Stomach (tissue), 8 donors: ENCODE measurements at regions not wholly inside any gene's neighbourhood (a gene's known extent, or its start where the extent isn't known, plus 50 kb on each side); places are given as distances from the start of the nearest gene placed in this dataset.
A peak's percentile ranks its signal among the peaks of the same experiment; 100 is the strongest.
"Not testable (repeated sequence)": the region's sequence is repeated elsewhere in the genome, so short reads cannot be mapped to it uniquely, and the experiment has no call there.

Experiments
- DNase-seq, 2 donors: peaks; one replicate each; pipeline versions ENCODE4 v3.0.0 to v3.0.0-alpha.2; 2013 to 2019
- H3K27ac ChIP-seq, 5 donors: fragments of 200-600 bp in 4 of 5; sonication (generic) in 4 of 5; one replicate each; pipeline ENCODE4 v1.5.1; 2013 to 2019; ENCODE audit warnings: mild to moderate bottlenecking in 1 of 5, moderate library complexity in 1 of 5
- H3K27me3 ChIP-seq, 3 donors: fragments of 200-600 bp; sonication (generic); one replicate each; pipeline ENCODE4 v1.5.1; 2017 to 2019; ENCODE audit warnings: mixed run types in 1 of 3
- H3K36me3 ChIP-seq, 4 donors: fragments of 200-600 bp; sonication (generic); 1 replicate in 3 of 4; 2 replicates in 1 of 4; pipeline ENCODE4 v1.5.1; 2016 to 2019
- H3K4me1 ChIP-seq, 4 donors: fragments of 200-600 bp; sonication (generic); one replicate each; pipeline ENCODE4 v1.5.1; 2016 to 2019
- H3K4me3 ChIP-seq, 4 donors: fragments of 200-600 bp; sonication (generic) in 3 of 4; one replicate each; pipeline ENCODE4 v1.5.1; 2016 to 2019; ENCODE audit warnings: mild to moderate bottlenecking in 1 of 4
- H3K9me3 ChIP-seq, 4 donors: fragments of 200-600 bp; sonication (generic); one replicate each; pipeline ENCODE4 v1.5.1; 2016 to 2019
- EP300 ChIP-seq: sonication (generic); formaldehyde crosslinking; IDR thresholded peaks from one replicate; pipeline ENCODE4 v1.6.1; 2017; ENCODE audit warnings: antibody characterized with exemption
- POLR2A ChIP-seq, 4 donors: fragments of 450-650 bp; IDR thresholded peaks; one replicate each; pipeline ENCODE4 v1.6.1; 2016; ENCODE audit warnings: antibody characterized with exemption in 4 of 4, control low read depth in 2 of 4, mild to moderate bottlenecking in 1 of 4, moderate library complexity in 1 of 4
- POLR2AphosphoS5 ChIP-seq, 3 donors: sonication (generic); formaldehyde crosslinking; IDR thresholded peaks; one replicate each; pipeline ENCODE4 v1.6.1; 2016; ENCODE audit warnings: antibody characterized with exemption in 3 of 3
- WGBS, 5 donors: extraction: QIAGEN DNeasy Blood & Tissue Kit in 3 of 5; methylation state at CpG; one replicate each; pipeline versions ENCODE4 v1.1.5 to v1.1.7; 2013 to 2018; 5-methylcytosine and 5-hydroxymethylcytosine counted together
- intact Hi-C: fragments of 100-400 bp; cut with DNase I; formaldehyde crosslinking; loops from one replicate; pipeline ENCODE4 v1.15.1; 2023; ENCODE audit warnings: low total_unique reads
- TF ChIP-seq, protein P1 (sequence below), 7 experiments: fragments of 450-650 bp in 4 of 7; fragments of 200-600 bp in 3 of 7; sonication (generic) in 3 of 7; IDR thresholded peaks; one replicate each; pipeline ENCODE4 v1.5.1; 2016 to 2019; ENCODE audit warnings: antibody characterized with exemption in 7 of 7, control low read depth in 2 of 7, mild to moderate bottlenecking in 1 of 7
- donor health status: healthy with polysubstance abuse.
- donor health status: Bipolar disorder and iron deficiency.
- donor health status: healthy.

DNA sequence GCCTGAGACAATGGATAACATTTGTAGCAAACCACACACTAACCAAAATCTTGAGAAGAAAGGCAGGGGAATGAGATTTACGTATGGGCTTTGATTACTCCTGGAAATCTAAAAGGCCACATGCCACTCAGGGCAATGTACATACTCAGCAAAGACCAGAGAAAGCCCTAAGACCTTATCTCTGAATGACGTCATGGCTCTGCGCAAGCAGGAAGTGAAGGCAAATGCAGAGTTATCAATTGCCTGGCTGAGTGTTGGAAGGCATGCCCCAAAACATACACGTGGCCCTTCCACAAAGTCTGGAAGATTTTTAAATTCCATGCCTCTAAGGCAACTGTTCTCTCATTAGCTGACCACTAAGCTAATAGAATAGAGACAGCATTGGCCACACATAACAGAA, 90.9 kb upstream of the NRBF2 start:
- no peak for DNase-seq
- H3K9me3 ChIP-seq: peaks cover 4 to 45% (median 34%) of the 10 kb centered on the region in 4 donors
- no peaks in the 10 kb centered on the region for H3K27me3 ChIP-seq
- no peak overlapping the region for H3K4me3 ChIP-seq
- TF ChIP-seq EP300: no peak
- no peak for TF ChIP-seq POLR2AphosphoS5 (IDR thresholded peaks at IDR 0.05)
- TF ChIP-seq POLR2A (IDR thresholded peaks at IDR 0.05): no peak
- TF ChIP-seq, protein P1, sequence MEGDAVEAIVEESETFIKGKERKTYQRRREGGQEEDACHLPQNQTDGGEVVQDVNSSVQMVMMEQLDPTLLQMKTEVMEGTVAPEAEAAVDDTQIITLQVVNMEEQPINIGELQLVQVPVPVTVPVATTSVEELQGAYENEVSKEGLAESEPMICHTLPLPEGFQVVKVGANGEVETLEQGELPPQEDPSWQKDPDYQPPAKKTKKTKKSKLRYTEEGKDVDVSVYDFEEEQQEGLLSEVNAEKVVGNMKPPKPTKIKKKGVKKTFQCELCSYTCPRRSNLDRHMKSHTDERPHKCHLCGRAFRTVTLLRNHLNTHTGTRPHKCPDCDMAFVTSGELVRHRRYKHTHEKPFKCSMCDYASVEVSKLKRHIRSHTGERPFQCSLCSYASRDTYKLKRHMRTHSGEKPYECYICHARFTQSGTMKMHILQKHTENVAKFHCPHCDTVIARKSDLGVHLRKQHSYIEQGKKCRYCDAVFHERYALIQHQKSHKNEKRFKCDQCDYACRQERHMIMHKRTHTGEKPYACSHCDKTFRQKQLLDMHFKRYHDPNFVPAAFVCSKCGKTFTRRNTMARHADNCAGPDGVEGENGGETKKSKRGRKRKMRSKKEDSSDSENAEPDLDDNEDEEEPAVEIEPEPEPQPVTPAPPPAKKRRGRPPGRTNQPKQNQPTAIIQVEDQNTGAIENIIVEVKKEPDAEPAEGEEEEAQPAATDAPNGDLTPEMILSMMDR (IDR thresholded peaks at IDR 0.05): no peak
- H3K4me1 ChIP-seq: no peaks in the 10 kb centered on the region
- intact Hi-C loops: no loop called here
- H3K36me3 ChIP-seq: no peaks in the 10 kb centered on the region
- 31 to 54% (median 40%) methylated on average over 4 of the region's 4 CpGs for whole genome bisulfite sequencing, 5 donors
- no peak overlapping the region for H3K27ac ChIP-seq

DNA sequence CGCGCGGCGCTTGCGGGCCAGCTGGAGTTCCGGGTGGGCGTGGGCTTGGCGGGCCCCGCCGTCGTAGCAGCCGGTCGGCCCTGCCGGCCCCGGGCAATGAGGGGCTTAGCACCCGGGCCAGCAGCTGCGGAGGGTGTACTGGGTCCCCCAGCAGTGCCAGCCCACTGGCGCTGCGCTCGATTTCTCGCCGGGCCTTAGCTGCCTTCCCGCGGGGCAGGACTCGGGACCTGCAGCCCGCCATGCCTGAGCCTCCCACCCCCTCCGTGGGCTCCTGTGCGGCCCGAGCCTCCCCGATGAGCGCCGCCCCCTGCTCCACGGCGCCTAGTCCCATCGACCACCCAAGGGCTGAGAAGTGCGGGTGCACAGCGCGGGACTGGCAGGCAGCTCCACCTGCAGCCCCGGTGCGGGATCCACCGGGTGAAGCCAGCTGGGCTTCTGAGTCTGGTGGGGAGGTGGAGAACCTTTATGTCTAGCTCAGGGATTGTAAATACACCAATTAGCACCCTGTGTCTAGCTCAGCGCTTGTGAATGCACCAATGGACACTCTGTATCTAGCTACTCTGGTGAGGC, 99.4 kb upstream of the NRBF2 start:
- DNase-seq, H3K27ac ChIP-seq, H3K36me3 ChIP-seq, H3K4me3 ChIP-seq, H3K4me1 ChIP-seq, intact Hi-C loops, H3K27me3 ChIP-seq: not testable (repeated sequence)
- peaks cover 4 to 26% (median 14%) of the 10 kb centered on the region in 4 donors for H3K9me3 ChIP-seq
- WGBS, 5 donors: 80 to 94% (median 92%) methylated on average over 1 to 42 of the region's 42 CpGs

DNA sequence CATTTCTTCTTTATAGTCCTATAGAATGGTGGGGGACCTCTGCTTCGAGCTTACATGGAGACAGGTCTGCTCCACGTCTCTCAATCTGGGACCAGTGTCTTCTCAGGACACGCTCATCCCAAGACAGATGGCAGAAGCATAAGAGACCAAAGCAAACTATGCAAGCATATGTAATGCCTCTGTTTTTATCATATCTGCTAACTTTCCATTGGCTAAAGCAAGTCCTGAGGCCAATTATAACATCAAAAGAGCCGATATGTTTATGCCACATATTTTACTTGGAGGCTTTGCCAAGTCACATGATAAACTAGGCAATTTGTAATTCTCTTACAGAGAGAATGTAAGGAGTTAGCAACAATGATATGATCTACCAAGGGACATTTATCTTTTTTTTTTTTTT, 102.6 kb upstream of the NRBF2 start:
- no peak overlapping the region for H3K4me3 ChIP-seq
- DNase-seq: no peak
- TF ChIP-seq EP300: no peak
- TF ChIP-seq POLR2AphosphoS5 (IDR thresholded peaks at IDR 0.05): no peak
- TF ChIP-seq POLR2A (IDR thresholded peaks at IDR 0.05): no peak
- TF ChIP-seq, protein P1 (IDR thresholded peaks at IDR 0.05): no peak
- intact Hi-C loops: no loop called here
- 66 to 76% (median 71%) methylated on average over 4 of the region's 4 CpGs for WGBS, 5 donors
- no peaks in the 10 kb centered on the region for H3K27me3 ChIP-seq
- no peaks in the 10 kb centered on the region for H3K4me1 ChIP-seq
- no peak overlapping the region for H3K27ac ChIP-seq
- peaks cover 0 to 16% (median 5%) of the 10 kb centered on the region in 4 donors for H3K9me3 ChIP-seq
- H3K36me3 ChIP-seq: no peaks in the 10 kb centered on the region

DNA sequence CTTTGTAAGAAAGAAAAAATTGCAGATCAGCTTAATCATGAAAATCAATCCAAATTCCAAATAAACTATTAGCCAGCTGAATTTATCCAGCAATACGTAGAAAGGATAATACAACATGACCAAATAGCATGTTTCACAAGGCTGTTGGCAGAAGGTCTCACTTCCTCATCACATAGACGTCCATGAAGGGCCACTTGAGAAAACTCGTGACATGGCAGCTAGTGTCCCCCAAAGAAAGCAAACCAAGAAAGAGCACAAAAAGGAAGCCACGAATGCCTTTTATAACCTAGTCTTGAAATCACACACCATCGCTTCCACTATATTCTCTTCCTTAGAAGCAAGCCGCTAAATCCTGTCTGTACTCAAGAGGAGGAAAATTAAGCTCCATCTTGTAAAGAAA, 105.6 kb upstream of the NRBF2 start:
- no peaks in the 10 kb centered on the region for H3K4me1 ChIP-seq
- intact Hi-C loops: no loop called here
- H3K36me3 ChIP-seq: no peaks in the 10 kb centered on the region
- TF ChIP-seq POLR2A (IDR thresholded peaks at IDR 0.05) (no peak), POLR2AphosphoS5 (IDR thresholded peaks at IDR 0.05) (no peak), EP300 (no peak)
- TF ChIP-seq, protein P1 (IDR thresholded peaks at IDR 0.05): no peak
- WGBS, 5 donors: 77 to 81% (median 79%) methylated on average over 6 of the region's 6 CpGs
- H3K27ac ChIP-seq: no peak overlapping the region
- peak in 1 of 2 donors; percentile 3 for DNase-seq
- H3K27me3 ChIP-seq: no peaks in the 10 kb centered on the region
- no peak overlapping the region for H3K4me3 ChIP-seq
- H3K9me3 ChIP-seq: no peaks in the 10 kb centered on the region

DNA sequence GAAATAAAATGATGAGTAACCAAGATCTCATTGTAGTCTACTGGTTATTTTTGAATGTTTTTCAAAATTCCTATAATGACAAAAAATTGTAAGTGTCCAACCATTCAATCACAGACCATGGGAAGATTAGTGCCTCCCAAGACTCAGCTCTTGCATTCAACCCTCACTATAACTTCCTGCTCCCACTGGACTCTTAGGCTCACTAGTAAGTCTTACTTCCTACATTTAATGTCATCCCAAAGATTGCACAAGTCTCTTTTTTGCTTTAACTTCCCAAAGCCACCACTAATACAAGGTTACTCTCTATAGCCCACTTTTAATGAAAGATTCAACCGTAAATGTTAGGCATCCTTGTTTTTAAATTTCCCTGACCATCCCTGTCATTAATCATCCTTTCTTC, 111.9 kb upstream of the NRBF2 start:
- DNase-seq: no peak
- Histone ChIP-seq H3K27me3 (no peaks in the 10 kb centered on the region), H3K27ac (no peak overlapping the region), H3K4me1 (no peaks in the 10 kb centered on the region), H3K36me3 (no peaks in the 10 kb centered on the region), H3K9me3 (no peaks in the 10 kb centered on the region), H3K4me3 (no peak overlapping the region)
- intact Hi-C loops: no loop called here
- no peak for TF ChIP-seq POLR2AphosphoS5 (IDR thresholded peaks at IDR 0.05)
- no peak for TF ChIP-seq POLR2A (IDR thresholded peaks at IDR 0.05)
- TF ChIP-seq EP300: no peak
- TF ChIP-seq, protein P1 (IDR thresholded peaks at IDR 0.05): no peak
- WGBS, 5 donors: 74 to 96% (median 90%) methylated on average over 1 of the region's 1 CpG
